ENCODE measurements at regions not wholly inside any gene's neighbourhood (a gene's known extent, or its start where the extent isn't known, plus 50 kb on each side); places are given as distances from the start of the nearest gene placed in this dataset.
A peak's percentile ranks its signal among the peaks of the same experiment; 100 is the strongest.

DNA sequence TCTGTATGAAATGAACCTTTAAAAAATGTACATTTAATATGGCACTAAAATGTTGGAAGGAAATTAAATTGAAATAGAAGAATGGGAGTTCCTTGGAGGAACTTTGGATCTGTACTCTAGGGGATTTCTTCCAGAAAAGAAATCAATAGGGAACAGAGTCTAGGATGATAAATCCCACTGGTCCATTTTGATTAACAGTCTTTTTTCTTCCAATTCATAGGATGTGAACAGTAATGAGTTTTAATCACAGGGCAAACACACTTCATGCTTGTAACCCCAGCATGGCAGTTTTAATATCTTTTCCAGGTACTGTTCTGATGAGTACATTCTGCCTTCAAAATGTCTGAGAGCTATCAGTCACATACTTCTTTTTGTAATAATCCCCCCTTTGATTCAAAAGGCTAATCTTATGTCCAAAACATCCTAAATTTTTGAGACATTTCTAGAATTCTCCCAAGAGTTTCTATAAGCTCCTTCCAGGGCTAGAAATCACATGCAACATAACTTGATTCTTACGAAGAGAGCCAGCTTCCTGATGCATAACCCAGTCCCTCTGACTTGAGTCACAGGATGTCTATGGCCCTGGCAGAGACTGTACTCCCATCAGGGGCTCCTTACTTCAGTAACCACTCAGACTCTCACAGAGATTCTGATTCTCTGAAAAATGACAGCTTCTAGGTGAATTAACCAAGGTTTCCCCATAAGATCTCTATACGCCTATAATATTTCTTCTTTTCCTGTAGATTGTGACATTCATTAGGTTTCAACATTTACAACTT, 112.9 kb downstream of the SLC36A4 start:
- peaks cover 0 to 9% of the 10 kb centered on the region in 2 donors for H3K4me1 ChIP-seq (replicated peaks in 1 of 2)
- no peaks in the 10 kb centered on the region for H3K27me3 ChIP-seq
- intact Hi-C loops (cut with DNase I): no loop called here
- H3K27ac ChIP-seq: no peak overlapping the region
- H3K4me3 ChIP-seq: no peak overlapping the region
- no peaks in the 10 kb centered on the region for H3K9me3 ChIP-seq (replicated peaks in 1 of 3)
- no peaks in the 10 kb centered on the region for H3K36me3 ChIP-seq (replicated peaks in 1 of 2)
- no peak for TF ChIP-seq POLR2A (IDR thresholded peaks at IDR 0.05)
- TF ChIP-seq, protein P1, sequence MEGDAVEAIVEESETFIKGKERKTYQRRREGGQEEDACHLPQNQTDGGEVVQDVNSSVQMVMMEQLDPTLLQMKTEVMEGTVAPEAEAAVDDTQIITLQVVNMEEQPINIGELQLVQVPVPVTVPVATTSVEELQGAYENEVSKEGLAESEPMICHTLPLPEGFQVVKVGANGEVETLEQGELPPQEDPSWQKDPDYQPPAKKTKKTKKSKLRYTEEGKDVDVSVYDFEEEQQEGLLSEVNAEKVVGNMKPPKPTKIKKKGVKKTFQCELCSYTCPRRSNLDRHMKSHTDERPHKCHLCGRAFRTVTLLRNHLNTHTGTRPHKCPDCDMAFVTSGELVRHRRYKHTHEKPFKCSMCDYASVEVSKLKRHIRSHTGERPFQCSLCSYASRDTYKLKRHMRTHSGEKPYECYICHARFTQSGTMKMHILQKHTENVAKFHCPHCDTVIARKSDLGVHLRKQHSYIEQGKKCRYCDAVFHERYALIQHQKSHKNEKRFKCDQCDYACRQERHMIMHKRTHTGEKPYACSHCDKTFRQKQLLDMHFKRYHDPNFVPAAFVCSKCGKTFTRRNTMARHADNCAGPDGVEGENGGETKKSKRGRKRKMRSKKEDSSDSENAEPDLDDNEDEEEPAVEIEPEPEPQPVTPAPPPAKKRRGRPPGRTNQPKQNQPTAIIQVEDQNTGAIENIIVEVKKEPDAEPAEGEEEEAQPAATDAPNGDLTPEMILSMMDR (IDR thresholded peaks at IDR 0.05): no peak
- WGBS, 4 donors: 68 to 89% (median 78%) methylated on average over 2 of the region's 2 CpGs
- DNase-seq: peak in 1 of 7 donors; percentile 36

- H3K36me3 ChIP-seq (replicated peaks in 1 of 2): no peaks in the 10 kb centered on the region
- intact Hi-C loops (cut with DNase I): no loop called here
- DNase-seq: peak; percentile 16 to 56 (median 24)
- no peaks in the 10 kb centered on the region for H3K4me1 ChIP-seq (replicated peaks in 1 of 2)
- no peak overlapping the region for H3K27ac ChIP-seq
- H3K9me3 ChIP-seq (replicated peaks in 1 of 3): no peaks in the 10 kb centered on the region
- no peaks in the 10 kb centered on the region for H3K27me3 ChIP-seq
- no peak overlapping the region for H3K4me3 ChIP-seq
- 60 to 76% (median 67%) methylated on average over 5 of the region's 5 CpGs for WGBS, 4 donors
- TF ChIP-seq, protein P1 (IDR thresholded peaks at IDR 0.05): peak in 5 of 6 experiments; percentile 11 to 39 (median 32)
- TF ChIP-seq POLR2A (IDR thresholded peaks at IDR 0.05): no peak
Observed at GRCh38 chr11:93089474-93090102, 108.2 kb downstream of the SLC36A4 start.

Data from adrenal gland (tissue), 9 donors.